OCI-LY7 (cell line): ENCODE measurements at regions not wholly inside any gene's neighbourhood (a gene's known extent, or its start where the extent isn't known, plus 50 kb on each side); places are given as distances from the start of the nearest gene placed in this dataset.
A peak's percentile ranks its signal among the peaks of the same experiment; 100 is the strongest.

ENCODE experiments used
- BruUV-seq: library from RNA; stranded (reverse); fragments of 400-500 nt; replicated peaks from 2 replicates; lab custom pipeline; 2021; lab: Mats Ljungman, UMichigan
- CTCF ChIA-PET: fragments of 300-600 bp; sonication (Branson Sonifier 250); formaldehyde crosslinking; loops from one replicate; lab custom pipeline; 2022; ENCODE audit warnings: antibody characterized with exemption; ENCODE audit not compliant: unreplicated experiment; lab: Charles Lee
- POLR2A ChIA-PET: fragments of 300-600 bp; sonication (Branson Sonifier 250); formaldehyde crosslinking; loops from one replicate; lab custom pipeline; 2022; ENCODE audit warnings: antibody characterized with exemption; lab: Charles Lee
- DNase-seq: peaks from one replicate; pipeline ENCODE4 v3.0.0-alpha.2; 2015; ENCODE audit warnings: low spot score
- H2AFZ ChIP-seq: fragments of 200-600 bp; sonication (generic), shearing (Covaris generic); 2 replicates; pipeline ENCODE4 v1.6.1; 2014; ENCODE audit warnings: mild to moderate bottlenecking, antibody characterized with exemption, low read length, moderate library complexity
- H3K27ac ChIP-seq: fragments of 200-600 bp; sonication (generic); 2 replicates; pipeline ENCODE4 v1.5.1; 2014; ENCODE audit warnings: mixed run types, low read depth, mild to moderate bottlenecking, moderate library complexity, low read length, inconsistent platforms; ENCODE audit not compliant: poor library complexity, severe bottlenecking
- H3K36me3 ChIP-seq: fragments of 200-600 bp; sonication (generic); 2 replicates; pipeline ENCODE4 v1.6.1; 2014; ENCODE audit warnings: mild to moderate bottlenecking, antibody characterized with exemption, low read length, moderate library complexity, mixed read lengths; ENCODE audit not compliant: insufficient read depth
- H3K4me1 ChIP-seq: fragments of 200-600 bp; sonication (generic); 2 replicates; pipeline ENCODE4 v1.5.1; 2014; ENCODE audit warnings: mild to moderate bottlenecking, low read length; ENCODE audit not compliant: insufficient read depth, poor library complexity, severe bottlenecking
- H3K4me2 ChIP-seq: fragments of 200-600 bp; sonication (generic); 2 replicates; pipeline ENCODE4 v1.6.1; 2014; ENCODE audit warnings: mild to moderate bottlenecking, low read length
- H3K4me3 ChIP-seq: fragments of 200-600 bp; sonication (generic); 2 replicates; pipeline ENCODE4 v1.5.1; 2014; ENCODE audit warnings: mild to moderate bottlenecking, low read depth, low read length; ENCODE audit not compliant: poor library complexity, severe bottlenecking
- H3K79me2 ChIP-seq: fragments of 200-600 bp; sonication (generic); 2 replicates; pipeline ENCODE4 v1.6.1; 2016; ENCODE audit warnings: low read depth, mild to moderate bottlenecking, low read length, moderate library complexity, mixed read lengths; ENCODE audit not compliant: insufficient read depth
- H3K9me2 ChIP-seq: fragments of 200-600 bp; sonication (generic); 2 replicates; pipeline ENCODE4 v1.6.1; 2016; ENCODE audit warnings: mild to moderate bottlenecking, low read length, mixed read lengths; ENCODE audit not compliant: insufficient read depth
- H3K9me3 ChIP-seq: fragments of 200-600 bp; sonication (generic); 2 replicates; pipeline ENCODE4 v1.6.1; 2014; ENCODE audit warnings: mild to moderate bottlenecking, mixed run types, low read length, mixed read lengths
- H4K20me1 ChIP-seq: fragments of 200-600 bp; sonication (generic); 2 replicates; pipeline ENCODE4 v1.6.1; 2014; ENCODE audit warnings: mild to moderate bottlenecking, antibody characterized with exemption, low read length, moderate library complexity, mixed read lengths; ENCODE audit not compliant: insufficient read depth
- CTCF ChIP-seq: fragments of 200-600 bp; sonication (generic); conservative IDR thresholded peaks from 2 replicates; pipeline ENCODE4 v1.5.1; 2014; ENCODE audit warnings: mild to moderate bottlenecking, antibody characterized with exemption, low read length, moderate library complexity, mixed read lengths
- EZH2phosphoT487 ChIP-seq: fragments of 200-600 bp; sonication (generic); IDR thresholded peaks from 2 replicates; pipeline ENCODE4 v1.6.1; 2018; ENCODE audit warnings: low read depth, borderline replicate concordance, mild to moderate bottlenecking, mixed run types, antibody characterized with exemption, low read length, moderate library complexity, mixed read lengths
- intact Hi-C: fragments of 100-400 bp; cut with micrococcal nuclease; formaldehyde crosslinking; loops from one replicate; pipeline ENCODE4 v1.10.0; 2022; ENCODE audit not compliant: unreplicated experiment

- TF ChIP-seq CTCF, result no peak
- no peak for TF ChIP-seq EZH2phosphoT487
- BruUV-seq, result no TSS peak
- CTCF ChIA-PET, result no interaction called here
Measured at GRCh38 chr14:45621731-45622130, 368.7 kb upstream of the MIS18BP1 start.

GRCh38 chr14:45619831-45620230 is 366.8 kb upstream of the MIS18BP1 start:
- H3K79me2 ChIP-seq, result no peaks in the 10 kb centered on the region
- CTCF ChIA-PET, result no interaction called here
- intact Hi-C loops, result no loop called here
- no peaks in the 10 kb centered on the region for H3K36me3 ChIP-seq
- no peak overlapping the region for H3K4me3 ChIP-seq
- no peaks in the 10 kb centered on the region for H3K9me2 ChIP-seq
- H3K9me3 ChIP-seq, result no peaks in the 10 kb centered on the region
- H2AFZ ChIP-seq, result no peak overlapping the region
- POLR2A ChIA-PET, result no interaction called here
- no peaks in the 10 kb centered on the region for H4K20me1 ChIP-seq
- H3K4me2 ChIP-seq, result no peak overlapping the region
- DNase-seq, result no peak
- BruUV-seq, result no TSS peak
- TF ChIP-seq CTCF (no peak), EZH2phosphoT487 (no peak)
- no peak overlapping the region for H3K27ac ChIP-seq
- no peaks in the 10 kb centered on the region for H3K4me1 ChIP-seq

More at GRCh38 chr14:45621731-45622130, 368.7 kb upstream of the MIS18BP1 start:
- H3K4me3 ChIP-seq, result no peak overlapping the region
- H3K36me3 ChIP-seq, result no peaks in the 10 kb centered on the region
- H3K27ac ChIP-seq, result no peak overlapping the region
- intact Hi-C loops, result no loop called here
- H4K20me1 ChIP-seq, result no peaks in the 10 kb centered on the region
- H3K4me2 ChIP-seq, result no peak overlapping the region
- POLR2A ChIA-PET, result no interaction called here
- no peaks in the 10 kb centered on the region for H3K79me2 ChIP-seq
- no peak for DNase-seq
- no peaks in the 10 kb centered on the region for H3K9me3 ChIP-seq
- H3K9me2 ChIP-seq, result no peaks in the 10 kb centered on the region
- H2AFZ ChIP-seq, result no peak overlapping the region
- H3K4me1 ChIP-seq, result no peaks in the 10 kb centered on the region

GRCh38 chr14:45610318-45610717 is 357.3 kb upstream of the MIS18BP1 start:
- Histone ChIP-seq H2AFZ (no peak overlapping the region), H3K79me2 (no peaks in the 10 kb centered on the region), H3K9me3 (no peaks in the 10 kb centered on the region), H3K4me3 (no peak overlapping the region), H3K36me3 (no peaks in the 10 kb centered on the region), H3K27ac (no peak overlapping the region), H3K4me2 (no peak overlapping the region), H3K9me2 (no peaks in the 10 kb centered on the region), H4K20me1 (no peaks in the 10 kb centered on the region), H3K4me1 (no peaks in the 10 kb centered on the region)
- intact Hi-C loops, result no loop called here
- TF ChIP-seq CTCF (peak; percentile 38; the same call in 1 of the 2 replicates), EZH2phosphoT487 (no peak)
- ChIA-PET POLR2A (no interaction called here), CTCF (no interaction called here)
- no TSS peak for BruUV-seq
- DNase-seq, result no peak
